ENCODE measurements at regions not wholly inside any gene's neighbourhood (a gene's known extent, or its start where the extent isn't known, plus 50 kb on each side); places are given as distances from the start of the nearest gene placed in this dataset.

DNA sequence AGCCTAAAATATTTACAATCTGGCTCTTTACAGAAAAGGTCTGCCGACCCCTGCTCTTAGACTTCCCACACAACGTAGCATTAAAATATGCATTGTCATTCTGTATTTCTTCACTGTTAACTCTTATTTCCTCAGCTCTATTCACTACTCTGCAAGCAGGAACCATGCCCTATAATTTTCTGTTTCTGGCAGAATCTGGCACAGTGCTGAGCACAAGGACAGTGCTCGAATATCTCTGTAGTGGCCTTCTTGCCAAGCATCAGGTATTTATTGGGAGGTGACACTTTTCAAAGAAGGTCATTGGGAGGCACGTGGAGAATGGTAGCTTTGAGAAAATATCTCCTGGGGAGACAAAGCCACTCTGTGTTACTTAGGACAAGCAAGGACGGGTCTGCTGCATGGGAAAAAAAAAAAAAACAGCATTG, 77.9 kb downstream of the PSMG1 start:
- no peak for DNase-seq

DNA sequence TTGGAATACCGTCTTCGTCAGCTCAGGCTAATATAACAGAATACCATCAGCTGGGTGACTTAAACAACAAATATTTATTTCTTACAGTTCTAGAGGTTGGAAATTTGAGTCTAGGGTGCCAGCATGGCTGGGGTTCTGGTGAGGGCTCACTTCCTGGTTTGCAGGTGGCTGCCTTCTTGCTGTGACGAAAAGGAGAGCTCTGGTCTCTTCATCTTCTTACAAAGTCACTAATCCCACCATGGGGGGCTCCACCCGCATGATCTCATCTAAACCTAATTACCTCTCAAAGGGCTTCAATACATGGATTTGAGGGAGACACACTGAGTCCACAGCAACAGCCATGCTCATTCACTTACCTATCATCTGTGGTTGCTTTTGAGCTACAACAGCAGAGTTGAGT, 78.3 kb downstream of the PSMG1 start:
- DNase-seq, result no peak

DNA sequence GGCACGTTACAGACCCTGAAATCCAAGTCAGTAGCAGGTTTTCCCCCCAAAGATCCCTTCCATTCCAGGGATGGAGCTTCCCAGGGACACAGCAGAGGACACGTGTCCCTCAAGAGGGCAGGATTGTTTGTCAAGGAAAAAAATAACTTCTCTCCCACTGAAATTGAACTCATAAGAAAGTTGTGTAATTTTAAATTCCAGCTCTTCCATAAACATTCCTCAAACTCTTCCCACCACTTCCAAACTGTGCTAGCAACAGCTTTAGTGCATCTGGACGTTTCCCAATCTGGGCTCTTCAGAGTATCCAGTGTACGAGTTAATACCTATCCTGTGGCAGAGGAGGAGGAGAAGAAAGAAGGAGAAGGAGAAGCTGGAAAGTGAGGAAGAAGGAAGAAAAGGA, 79.6 kb downstream of the PSMG1 start:
- DNase-seq, result no peak

DNA sequence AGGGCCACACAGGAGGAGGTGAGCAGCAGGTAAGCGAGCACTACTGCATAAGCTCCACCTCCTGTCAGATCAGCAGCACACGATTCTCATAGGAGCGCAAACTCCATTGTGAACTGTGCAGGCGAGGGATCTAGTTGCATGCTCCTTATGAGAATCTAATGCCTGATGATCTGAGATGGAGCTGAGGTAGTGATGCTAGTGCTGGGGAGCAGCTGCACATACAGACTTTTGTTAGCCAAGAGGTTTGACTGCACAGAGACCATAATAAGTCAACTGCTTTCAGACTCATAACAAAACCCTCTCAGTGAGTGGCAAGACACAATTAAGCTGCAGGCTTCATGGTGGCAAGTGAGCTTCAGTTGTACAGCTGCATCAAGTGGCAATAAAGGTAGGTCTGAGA, 83.4 kb downstream of the PSMG1 start:
- no peak for DNase-seq

- DNase-seq, result no peak
Measured at GRCh38 chr21:39098696-39099200, 84.5 kb downstream of the PSMG1 start.

- DNase-seq, result no peak
Measured at GRCh38 chr21:39097981-39098380, 85.3 kb downstream of the PSMG1 start.

- no peak for DNase-seq
Measured at GRCh38 chr21:39097335-39097861, 85.9 kb downstream of the PSMG1 start.

DNA sequence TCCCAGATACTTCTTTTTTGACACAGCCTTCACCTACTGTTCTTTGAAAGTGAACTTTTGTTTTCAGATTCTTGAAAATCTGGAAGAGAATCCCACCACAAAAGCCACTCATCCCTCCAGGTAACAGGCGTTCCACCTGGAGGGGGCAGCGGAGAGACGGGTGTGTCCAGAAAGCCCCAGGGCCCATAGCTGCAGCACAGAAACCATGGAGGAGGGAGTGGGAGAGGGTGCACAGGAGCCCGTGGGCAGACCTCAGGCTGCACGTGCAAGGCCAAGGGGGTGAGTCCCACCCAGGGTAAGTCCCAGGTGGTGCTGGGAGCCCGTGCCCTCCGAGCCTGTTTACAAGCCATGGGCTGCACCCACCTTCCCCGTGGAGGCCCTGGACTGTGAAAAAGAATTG, 86.5 kb downstream of the PSMG1 start:
- no peak for DNase-seq

- DNase-seq, result no peak
Measured at GRCh38 chr21:39095681-39096080, 87.6 kb downstream of the PSMG1 start.

DNA sequence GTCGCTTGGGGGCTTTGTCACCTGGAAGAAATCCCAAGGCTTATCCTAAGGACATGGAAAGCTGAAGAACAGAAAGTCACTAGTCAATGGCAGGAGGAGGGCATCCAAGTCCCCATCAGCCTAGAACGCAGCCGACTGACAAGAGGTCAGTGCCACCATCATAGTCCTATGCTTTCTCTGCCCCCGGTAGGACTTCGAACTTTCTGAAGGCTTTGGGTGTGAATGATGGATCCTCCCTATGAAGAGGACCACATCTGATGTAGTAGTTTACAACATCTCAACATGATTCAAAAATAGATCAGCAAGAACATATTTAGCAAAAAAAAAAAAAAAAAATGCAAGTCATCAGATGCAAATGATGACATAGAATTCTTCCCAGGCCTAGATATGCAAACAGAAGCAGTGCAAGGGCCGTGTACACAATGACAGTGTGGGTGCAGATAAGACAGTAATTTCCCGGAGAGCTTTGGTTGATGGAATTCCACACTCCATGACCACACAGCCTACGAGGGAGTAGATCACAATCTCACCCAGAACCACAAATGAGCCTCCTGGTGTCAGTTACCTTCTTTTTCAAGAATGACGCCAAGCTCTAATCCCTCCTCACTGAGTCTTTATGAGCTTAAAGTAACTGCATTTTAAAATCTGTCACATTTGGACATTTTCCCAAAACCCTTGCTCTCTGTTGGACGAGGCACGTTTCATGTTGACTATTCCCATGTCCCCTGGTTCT, 88.2 kb downstream of the PSMG1 start:
- no peak for DNase-seq

DNA sequence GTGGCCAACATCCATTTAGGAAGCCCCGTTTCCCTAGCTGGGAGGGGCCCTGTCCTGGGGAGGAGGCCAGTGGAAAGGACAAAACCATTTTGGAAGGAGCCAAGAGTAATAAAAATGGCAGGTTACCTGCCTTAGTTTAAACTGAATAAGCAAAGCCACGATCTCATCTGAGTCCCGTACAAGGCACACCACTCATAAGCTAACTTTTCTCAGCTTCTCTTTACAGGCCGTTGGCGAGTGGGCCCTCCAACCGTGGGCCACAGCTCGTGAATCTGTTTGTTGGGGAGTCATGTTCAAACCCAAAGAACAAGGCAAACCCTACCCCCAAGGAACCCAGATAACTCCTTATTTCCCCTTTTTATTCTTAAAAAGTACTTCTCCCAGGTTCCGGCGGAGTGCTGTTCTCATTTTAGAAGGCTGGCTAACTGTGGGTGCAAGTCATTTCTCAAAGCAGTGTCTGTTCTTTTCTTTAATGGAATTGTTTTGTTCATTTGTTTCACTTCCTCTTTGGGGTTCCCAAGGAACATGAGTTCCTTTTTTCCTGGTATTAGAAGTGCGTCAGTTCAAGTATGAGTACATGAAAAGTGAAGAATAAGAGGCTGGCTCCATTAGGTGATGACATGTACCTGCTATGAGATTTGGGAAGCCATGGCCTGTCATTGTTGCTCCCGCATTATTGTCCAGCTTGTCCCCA, 89.0 kb downstream of the PSMG1 start:
- DNase-seq, result no peak

GRCh38 chr21:39093526-39093925, 89.7 kb downstream of the PSMG1 start:
- DNase-seq, result no peak

GRCh38 chr21:39088831-39089380, 94.3 kb downstream of the PSMG1 start:
- no peak for DNase-seq

DNA sequence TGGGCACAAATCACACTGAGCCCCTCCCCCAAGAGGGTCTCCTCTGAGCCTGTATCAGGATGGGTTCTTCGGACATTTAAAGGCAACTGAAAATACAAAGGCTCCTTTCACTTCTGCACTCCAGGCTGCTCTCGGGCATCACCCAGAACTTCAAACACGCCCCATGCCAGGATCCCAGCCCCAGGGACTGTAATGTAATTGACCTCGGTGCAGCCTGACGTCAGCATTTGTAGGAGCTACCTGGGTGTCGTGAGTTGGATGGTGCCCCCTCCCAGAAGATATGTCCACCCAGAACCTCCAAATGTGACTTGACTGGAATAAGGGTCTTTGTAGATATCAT, 95.2 kb downstream of the PSMG1 start:
- DNase-seq, result no peak

DNA sequence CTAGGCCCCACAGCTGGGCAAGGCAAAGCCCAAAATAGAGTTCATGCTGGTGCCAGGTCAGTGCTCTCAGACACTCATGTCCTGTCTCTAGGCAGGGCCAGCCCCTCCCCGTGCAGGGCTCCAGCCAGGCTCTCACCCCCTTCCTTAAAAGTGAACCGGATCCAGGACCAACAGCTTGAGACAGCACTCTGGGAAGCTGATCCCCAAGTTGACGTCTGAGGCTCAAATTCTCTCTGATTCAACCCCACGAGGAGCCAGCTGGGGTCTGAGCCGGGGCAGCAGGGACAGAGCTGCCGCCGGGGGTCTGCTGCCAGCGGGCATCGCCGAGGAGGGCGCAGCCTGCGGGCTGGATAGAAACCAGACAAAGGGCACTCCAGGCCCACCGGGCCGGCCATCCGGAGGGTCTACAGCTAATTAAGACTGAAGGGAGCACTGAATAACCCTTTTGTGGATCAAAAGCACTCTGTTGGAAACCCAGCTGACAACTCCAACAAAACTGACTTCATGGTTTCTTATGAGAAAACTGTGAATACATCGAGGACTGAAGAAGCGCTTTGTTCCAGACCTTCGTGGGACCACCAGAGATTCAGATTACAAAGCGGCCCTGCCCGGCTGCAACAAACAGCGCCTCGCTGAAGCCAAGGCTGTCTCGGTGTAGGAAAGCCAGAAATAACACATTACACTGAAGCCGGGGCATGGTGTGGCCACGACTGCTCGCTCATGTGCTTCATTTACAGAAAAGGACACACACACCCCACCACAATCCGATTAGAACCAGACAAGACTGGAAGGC, 95.8 kb downstream of the PSMG1 start:
- no peak for DNase-seq

DNA sequence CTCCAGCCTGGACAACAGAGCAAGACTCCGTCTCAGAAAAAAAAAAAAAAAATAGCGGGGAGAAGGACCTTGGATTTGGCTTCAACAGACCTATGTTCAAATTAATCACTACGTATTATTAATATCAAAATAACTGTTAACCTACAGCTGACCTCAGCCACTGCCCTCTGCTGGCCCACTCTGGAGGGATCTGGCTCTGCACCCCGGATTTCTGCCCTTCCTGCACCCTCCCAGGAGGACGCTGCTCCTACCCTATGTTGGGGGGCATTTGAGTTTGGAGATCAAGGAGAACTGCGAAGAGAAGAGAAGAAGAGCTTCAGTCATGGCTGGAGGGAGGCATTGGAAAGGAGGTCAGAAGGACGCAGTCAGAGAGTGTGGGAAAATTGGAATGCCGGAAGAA, 96.7 kb downstream of the PSMG1 start:
- no peak for DNase-seq

- no peak for DNase-seq
Measured at GRCh38 chr21:39085843-39086405, 97.3 kb downstream of the PSMG1 start.

- no peak for DNase-seq
Measured at GRCh38 chr21:39084979-39085729, 98.1 kb downstream of the PSMG1 start.

DNA sequence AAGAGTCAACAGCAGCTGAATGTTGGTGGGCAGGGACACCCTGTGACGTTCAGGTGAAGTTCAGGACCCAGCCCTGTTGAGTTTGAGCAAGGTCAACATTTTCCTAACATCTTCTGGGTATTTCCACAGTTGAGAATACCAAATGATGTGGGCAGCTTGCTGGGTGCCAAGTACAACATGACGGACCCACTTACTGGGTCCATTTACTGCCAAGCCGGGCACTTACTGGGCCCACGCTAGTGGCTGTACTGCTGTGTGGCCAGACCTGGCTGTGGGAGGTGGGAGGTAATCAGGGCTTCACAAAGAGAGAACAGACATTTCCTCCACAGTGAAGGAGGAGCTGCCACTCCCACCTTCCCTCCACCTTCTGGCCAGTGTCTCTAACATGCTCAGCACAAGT, 99.2 kb downstream of the PSMG1 start:
- no peak for DNase-seq

DNA sequence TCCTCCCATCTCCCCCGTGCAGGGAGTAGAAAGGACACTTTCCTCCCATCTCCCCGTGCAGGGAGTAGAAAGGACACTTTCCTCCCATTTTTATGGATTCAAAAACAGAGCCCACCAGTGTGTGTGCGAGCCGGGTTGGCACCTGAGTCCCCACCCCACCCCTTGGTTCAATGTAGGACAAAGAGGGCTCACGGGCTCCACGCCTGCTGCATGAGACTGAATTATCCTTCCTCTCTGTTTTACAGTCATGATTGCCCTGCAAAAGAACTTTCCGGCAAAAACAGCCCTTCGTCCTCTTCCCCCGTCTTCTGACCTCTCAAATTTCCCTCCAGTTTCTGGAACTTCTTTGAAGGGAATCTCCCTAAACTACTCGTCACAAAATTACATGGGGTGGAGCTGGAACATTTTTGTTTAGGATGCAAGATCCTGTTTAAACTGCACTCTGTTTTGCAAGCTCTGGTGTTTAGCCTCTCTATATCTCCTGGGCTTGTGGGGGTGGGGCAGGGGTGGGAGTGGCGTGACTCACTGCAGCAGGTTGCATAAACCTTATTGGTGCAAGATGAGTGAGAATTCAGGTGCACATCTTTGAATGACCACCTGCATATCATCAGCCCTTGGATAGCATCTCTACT, 99.8 kb downstream of the PSMG1 start:
- no peak for DNase-seq

- no peak for DNase-seq
Measured at GRCh38 chr21:39082656-39083376, 100.4 kb downstream of the PSMG1 start.
